Duodenal mucosa (tissue), 2 donors: ENCODE measurements at regions not wholly inside any gene's neighbourhood (a gene's known extent, or its start where the extent isn't known, plus 50 kb on each side); places are given as distances from the start of the nearest gene placed in this dataset.

Experiments used
- H3K27ac ChIP-seq: one replicate; pipeline ENCODE4 v1.7.0; 2013; ENCODE audit warnings: low read depth, low read length
- H3K27me3 ChIP-seq, 2 donors: one replicate each; pipeline ENCODE4 v1.7.0; 2013; ENCODE audit warnings: low read length in 2 of 2, control low read depth in 1 of 2; ENCODE audit not compliant: insufficient read depth in 2 of 2, control insufficient read depth in 1 of 2
- H3K36me3 ChIP-seq, 2 donors: one replicate each; pipeline ENCODE4 v1.7.0; 2013; ENCODE audit warnings: low read length in 2 of 2, control low read depth in 1 of 2; ENCODE audit not compliant: insufficient read depth in 2 of 2, control insufficient read depth in 1 of 2
- H3K4me1 ChIP-seq, 2 donors: one replicate each; pipeline ENCODE4 v1.7.0; 2013; ENCODE audit warnings: low read length in 2 of 2, control low read depth in 1 of 2; ENCODE audit not compliant: insufficient read depth in 2 of 2, control insufficient read depth in 1 of 2
- H3K4me3 ChIP-seq, 2 donors: one replicate each; pipeline ENCODE4 v1.7.0; 2013; ENCODE audit warnings: low read length in 2 of 2, low read depth in 1 of 2
- H3K9ac ChIP-seq, 2 donors: one replicate each; pipeline ENCODE4 v1.7.0; 2013; ENCODE audit warnings: low read length in 2 of 2, low read depth in 1 of 2
- H3K9me3 ChIP-seq, 2 donors: one replicate each; pipeline ENCODE4 v1.7.0; 2013; ENCODE audit warnings: low read length in 2 of 2, control low read depth in 1 of 2; ENCODE audit not compliant: control insufficient read depth in 1 of 2

DNA sequence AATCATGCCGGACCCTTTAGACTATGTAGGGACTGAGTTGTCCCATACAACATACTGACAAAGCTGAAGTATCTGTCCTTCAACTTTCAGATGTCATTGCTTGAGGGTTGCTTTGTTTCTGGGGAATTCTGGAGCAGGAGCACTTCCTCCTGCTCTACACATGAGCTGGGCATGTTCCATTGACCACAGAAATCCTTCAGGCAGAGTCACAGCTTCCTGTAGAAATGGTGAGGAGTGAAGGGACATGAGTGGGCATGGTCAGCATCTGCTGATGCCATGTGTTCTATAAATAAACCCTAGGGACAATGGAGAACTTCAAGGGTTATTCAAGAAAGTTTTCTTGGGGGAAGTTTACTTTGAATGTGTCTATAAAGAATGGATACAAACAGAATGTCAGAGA is 296.6 kb upstream of the FBXL7 start:
- H3K27ac ChIP-seq, result no peak overlapping the region
- H3K9me3 ChIP-seq, result no peaks in the 10 kb centered on the region
- no peaks in the 10 kb centered on the region for H3K4me1 ChIP-seq
- H3K9ac ChIP-seq, result no peak overlapping the region
- no peak overlapping the region for H3K4me3 ChIP-seq
- no peaks in the 10 kb centered on the region for H3K27me3 ChIP-seq
- no peaks in the 10 kb centered on the region for H3K36me3 ChIP-seq

- peaks cover under 1 to 7% of the 10 kb centered on the region in 2 donors for H3K9me3 ChIP-seq
- no peak overlapping the region for H3K9ac ChIP-seq
- no peaks in the 10 kb centered on the region for H3K36me3 ChIP-seq
- H3K4me1 ChIP-seq, result no peaks in the 10 kb centered on the region
- no peaks in the 10 kb centered on the region for H3K27me3 ChIP-seq
- H3K27ac ChIP-seq, result no peak overlapping the region
- no peak overlapping the region for H3K4me3 ChIP-seq
Measured at GRCh38 chr5:15191012-15191411, 309.0 kb upstream of the FBXL7 start.

DNA sequence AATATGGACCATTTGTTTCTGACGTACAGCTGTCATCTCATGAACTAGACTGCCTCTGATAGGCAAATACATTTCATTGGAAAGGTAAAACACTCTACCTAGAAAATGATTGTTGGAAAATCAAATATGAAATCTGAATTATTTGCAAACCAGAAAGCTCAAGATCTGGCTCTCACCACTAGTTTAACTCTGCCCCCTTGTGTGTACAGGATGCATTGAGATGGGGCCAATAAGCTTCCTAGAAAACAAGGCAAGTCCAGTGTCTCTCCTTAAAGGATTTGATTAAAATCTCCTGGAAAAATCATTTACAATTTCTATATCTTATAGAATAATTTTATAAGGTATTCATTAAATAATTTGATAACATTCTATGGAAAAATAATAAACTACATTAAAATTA is 311.9 kb upstream of the ANKH start:
- no peak overlapping the region for H3K4me3 ChIP-seq
- H3K36me3 ChIP-seq, result no peaks in the 10 kb centered on the region
- H3K27ac ChIP-seq, result no peak overlapping the region
- no peaks in the 10 kb centered on the region for H3K4me1 ChIP-seq
- peaks cover 0 to 1% of the 10 kb centered on the region in 2 donors for H3K9me3 ChIP-seq
- no peaks in the 10 kb centered on the region for H3K27me3 ChIP-seq
- H3K9ac ChIP-seq, result no peak overlapping the region

- no peak overlapping the region for H3K27ac ChIP-seq
- no peak overlapping the region for H3K4me3 ChIP-seq
- H3K27me3 ChIP-seq, result no peaks in the 10 kb centered on the region
- no peak overlapping the region for H3K9ac ChIP-seq
- no peaks in the 10 kb centered on the region for H3K4me1 ChIP-seq
- no peaks in the 10 kb centered on the region for H3K36me3 ChIP-seq
- H3K9me3 ChIP-seq, result peaks cover 2 to 6% of the 10 kb centered on the region in 2 donors
Measured at GRCh38 chr5:15170173-15170572, 298.6 kb upstream of the ANKH start.

DNA sequence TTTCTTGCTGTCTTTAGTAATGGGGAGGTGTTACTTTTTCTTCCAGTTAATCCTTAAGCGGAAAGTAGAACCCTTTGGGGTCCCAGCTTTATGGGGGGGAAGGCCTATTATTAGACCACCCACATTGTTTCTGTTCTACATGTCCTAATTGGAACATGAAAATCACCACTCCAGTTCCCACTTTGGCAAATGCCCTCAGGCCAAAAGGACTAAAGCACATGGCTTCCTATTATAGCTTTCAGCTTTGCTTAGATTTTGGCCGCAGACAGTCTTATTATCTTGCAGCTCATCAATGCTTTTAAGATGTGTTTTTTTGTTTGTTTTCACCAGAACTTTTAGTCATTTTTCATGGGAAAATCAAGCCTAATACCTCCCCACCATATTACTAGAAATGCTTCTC is 296.8 kb upstream of the ANKH start:
- Histone ChIP-seq H3K9ac (no peak overlapping the region), H3K9me3 (no peaks in the 10 kb centered on the region), H3K4me1 (no peaks in the 10 kb centered on the region), H3K27ac (no peak overlapping the region), H3K4me3 (no peak overlapping the region), H3K36me3 (no peaks in the 10 kb centered on the region), H3K27me3 (no peaks in the 10 kb centered on the region)

GRCh38 chr5:15160091-15160490 is 288.5 kb upstream of the ANKH start:
- Histone ChIP-seq H3K27me3 (no peaks in the 10 kb centered on the region), H3K27ac (no peak overlapping the region), H3K4me1 (no peaks in the 10 kb centered on the region), H3K9me3 (no peaks in the 10 kb centered on the region), H3K4me3 (no peak overlapping the region), H3K9ac (no peak overlapping the region), H3K36me3 (no peaks in the 10 kb centered on the region)

DNA sequence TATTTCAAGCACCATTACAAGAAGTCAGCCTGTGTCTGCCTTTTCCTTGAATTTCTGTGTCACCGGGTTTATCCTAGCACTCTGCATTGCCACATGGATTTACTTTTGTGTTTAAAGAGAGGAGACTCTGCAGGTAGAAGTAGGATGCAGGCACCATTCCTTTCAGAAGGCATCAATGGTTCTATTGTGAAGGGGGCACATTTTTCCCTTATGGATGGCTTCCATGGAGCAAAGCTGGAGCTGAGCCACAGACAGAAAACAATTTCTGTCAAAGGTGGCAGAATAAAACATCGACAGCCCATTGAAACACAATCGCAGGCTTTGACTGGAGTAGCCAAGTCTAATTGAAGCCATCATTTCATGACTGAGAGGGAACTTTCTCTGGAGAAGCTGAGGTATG is 288.0 kb upstream of the ANKH start:
- no peaks in the 10 kb centered on the region for H3K36me3 ChIP-seq
- H3K9me3 ChIP-seq, result no peaks in the 10 kb centered on the region
- no peak overlapping the region for H3K27ac ChIP-seq
- no peak overlapping the region for H3K9ac ChIP-seq
- H3K4me1 ChIP-seq, result no peaks in the 10 kb centered on the region
- no peak overlapping the region for H3K4me3 ChIP-seq
- H3K27me3 ChIP-seq, result no peaks in the 10 kb centered on the region

DNA sequence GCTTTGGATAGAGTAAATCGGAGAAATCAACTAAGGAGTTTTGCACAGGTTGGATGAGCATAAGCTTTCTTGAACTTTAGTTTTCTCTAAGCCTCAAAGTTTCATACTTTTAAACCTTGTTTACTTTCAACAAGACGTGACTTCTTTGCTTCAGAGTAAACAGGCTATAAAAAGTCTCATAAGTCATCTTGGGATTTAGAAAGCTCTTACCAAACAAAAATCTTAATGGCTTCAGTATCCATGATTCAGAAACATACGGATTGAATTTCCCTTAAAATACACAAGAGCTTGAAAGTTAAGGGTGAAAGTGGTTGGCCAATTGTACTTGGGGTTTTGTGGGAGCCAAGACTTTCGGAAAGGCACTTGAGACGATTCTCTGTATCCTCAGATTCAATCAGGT is 270.9 kb upstream of the ANKH start:
- Histone ChIP-seq H3K27me3 (no peaks in the 10 kb centered on the region), H3K9ac (no peak overlapping the region), H3K9me3 (no peaks in the 10 kb centered on the region), H3K27ac (no peak overlapping the region), H3K4me3 (no peak overlapping the region), H3K36me3 (no peaks in the 10 kb centered on the region), H3K4me1 (no peaks in the 10 kb centered on the region)

- Histone ChIP-seq H3K4me1 (no peaks in the 10 kb centered on the region), H3K27ac (no peak overlapping the region), H3K9me3 (no peaks in the 10 kb centered on the region), H3K9ac (no peak overlapping the region), H3K36me3 (no peaks in the 10 kb centered on the region), H3K27me3 (no peaks in the 10 kb centered on the region), H3K4me3 (no peak overlapping the region)
Measured at GRCh38 chr5:15137414-15137813, 265.8 kb upstream of the ANKH start.

- Histone ChIP-seq H3K27me3 (no peaks in the 10 kb centered on the region), H3K36me3 (no peaks in the 10 kb centered on the region), H3K27ac (no peak overlapping the region), H3K9ac (no peak overlapping the region), H3K9me3 (no peaks in the 10 kb centered on the region), H3K4me1 (no peaks in the 10 kb centered on the region), H3K4me3 (no peak overlapping the region)
Measured at GRCh38 chr5:15135661-15136060, 264.1 kb upstream of the ANKH start.

- no peak overlapping the region for H3K4me3 ChIP-seq
- no peaks in the 10 kb centered on the region for H3K9me3 ChIP-seq
- no peak overlapping the region for H3K9ac ChIP-seq
- no peaks in the 10 kb centered on the region for H3K27me3 ChIP-seq
- H3K27ac ChIP-seq, result no peak overlapping the region
- H3K4me1 ChIP-seq, result no peaks in the 10 kb centered on the region
- H3K36me3 ChIP-seq, result no peaks in the 10 kb centered on the region
Measured at GRCh38 chr5:15133456-15133965, 261.9 kb upstream of the ANKH start.
